Vagina (tissue), 2 donors: ENCODE measurements at regions not wholly inside any gene's neighbourhood (a gene's known extent, or its start where the extent isn't known, plus 50 kb on each side); places are given as distances from the start of the nearest gene placed in this dataset.

Experiments used
- DNase-seq, 2 donors: peaks; one replicate each; pipeline ENCODE4 v3.0.0-alpha.2; 2017; ENCODE audit errors: extremely low spot score in 2 of 2
- H3K27ac ChIP-seq: fragments of 200-600 bp; sonication (generic); one replicate; pipeline ENCODE4 v1.5.1; 2019
- H3K27me3 ChIP-seq: fragments of 200-600 bp; sonication (generic); one replicate; pipeline ENCODE4 v1.5.1; 2019
- H3K36me3 ChIP-seq, 2 donors: fragments of 200-600 bp; sonication (generic); one replicate each; pipeline ENCODE4 v1.5.1; 2017 to 2019
- H3K4me1 ChIP-seq: fragments of 200-600 bp; sonication (generic); one replicate; pipeline ENCODE4 v1.5.1; 2019
- H3K4me3 ChIP-seq, 2 donors: fragments of 200-600 bp; sonication (generic); 1 replicate in 1 of 2; 2 replicates in 1 of 2; pipeline ENCODE4 v1.5.1; 2016 to 2019
- H3K9me3 ChIP-seq: fragments of 200-600 bp; sonication (generic); one replicate; pipeline ENCODE4 v1.5.1; 2019
- CTCF ChIP-seq, 3 experiments: fragments of 450-650 bp in 2 of 3; fragments of 200-600 bp in 1 of 3; sonication (generic) in 1 of 3; IDR thresholded peaks; one replicate each; pipeline ENCODE4 v1.5.1; 2017 to 2019; ENCODE audit warnings: antibody characterized with exemption in 3 of 3, mild to moderate bottlenecking in 2 of 3, moderate library complexity in 2 of 3
- POLR2A ChIP-seq, 2 donors: fragments of 450-650 bp; IDR thresholded peaks; one replicate each; pipeline ENCODE4 v1.6.1; 2017; ENCODE audit warnings: antibody characterized with exemption in 2 of 2, mild to moderate bottlenecking in 2 of 2, moderate library complexity in 2 of 2
- POLR2AphosphoS5 ChIP-seq, 2 donors: sonication (generic); formaldehyde crosslinking; IDR thresholded peaks; one replicate each; pipeline ENCODE4 v1.9.0; 2017; ENCODE audit warnings: antibody characterized with exemption in 2 of 2, mild to moderate bottlenecking in 2 of 2, low read depth in 1 of 2; ENCODE audit not compliant: insufficient read depth in 1 of 2
- intact Hi-C: fragments of 100-400 bp; cut with DNase I; formaldehyde crosslinking; loops from one replicate; pipeline ENCODE4 v1.15.1; 2023

GRCh38 chr4:111028795-111029194, 405.9 kb upstream of the PITX2 start:
- Histone ChIP-seq H3K9me3 (no peaks in the 10 kb centered on the region), H3K27me3 (no peaks in the 10 kb centered on the region), H3K36me3 (no peaks in the 10 kb centered on the region), H3K4me3 (no peak overlapping the region), H3K4me1 (no peaks in the 10 kb centered on the region), H3K27ac (no peak overlapping the region)
- TF ChIP-seq CTCF (IDR thresholded peaks at IDR 0.05), result no peak
- TF ChIP-seq POLR2AphosphoS5 (IDR thresholded peaks at IDR 0.05; ENCODE audit: insufficient read depth in 1 of 2, low read depth in 1 of 2), result no peak
- TF ChIP-seq POLR2A (IDR thresholded peaks at IDR 0.05), result no peak
- DNase-seq, result no peak
- intact Hi-C loops, result no loop called here

- Histone ChIP-seq H3K4me1 (no peaks in the 10 kb centered on the region), H3K27ac (no peak overlapping the region), H3K4me3 (no peak overlapping the region), H3K36me3 (no peaks in the 10 kb centered on the region), H3K9me3 (no peaks in the 10 kb centered on the region), H3K27me3 (no peaks in the 10 kb centered on the region)
- intact Hi-C loops, result no loop called here
- TF ChIP-seq CTCF (IDR thresholded peaks at IDR 0.05), result no peak
- no peak for TF ChIP-seq POLR2A (IDR thresholded peaks at IDR 0.05)
- TF ChIP-seq POLR2AphosphoS5 (IDR thresholded peaks at IDR 0.05; ENCODE audit: insufficient read depth in 1 of 2, low read depth in 1 of 2), result no peak
- no peak for DNase-seq
These were observed 408.2 kb upstream of the PITX2 start for GRCh38 chr4:111031001-111031579.

GRCh38 chr4:111031596-111031995, 408.7 kb upstream of the PITX2 start:
- H3K9me3 ChIP-seq, result no peaks in the 10 kb centered on the region
- no peak overlapping the region for H3K4me3 ChIP-seq
- no peaks in the 10 kb centered on the region for H3K36me3 ChIP-seq
- H3K27me3 ChIP-seq, result no peaks in the 10 kb centered on the region
- no peaks in the 10 kb centered on the region for H3K4me1 ChIP-seq
- no peak overlapping the region for H3K27ac ChIP-seq
- intact Hi-C loops, result no loop called here
- no peak for DNase-seq
- TF ChIP-seq POLR2A (IDR thresholded peaks at IDR 0.05), result no peak
- TF ChIP-seq CTCF (IDR thresholded peaks at IDR 0.05), result no peak
- no peak for TF ChIP-seq POLR2AphosphoS5 (IDR thresholded peaks at IDR 0.05; ENCODE audit: insufficient read depth in 1 of 2, low read depth in 1 of 2)

- TF ChIP-seq POLR2A (IDR thresholded peaks at IDR 0.05) (no peak), POLR2AphosphoS5 (IDR thresholded peaks at IDR 0.05; ENCODE audit: insufficient read depth in 1 of 2, low read depth in 1 of 2) (no peak), CTCF (IDR thresholded peaks at IDR 0.05) (no peak)
- intact Hi-C loops, result no loop called here
- H3K27me3 ChIP-seq, result no peaks in the 10 kb centered on the region
- no peaks in the 10 kb centered on the region for H3K36me3 ChIP-seq
- H3K27ac ChIP-seq, result no peak overlapping the region
- no peaks in the 10 kb centered on the region for H3K9me3 ChIP-seq
- no peak overlapping the region for H3K4me3 ChIP-seq
- no peak for DNase-seq
- no peaks in the 10 kb centered on the region for H3K4me1 ChIP-seq
These were observed 414.9 kb upstream of the PITX2 start for GRCh38 chr4:111037591-111038360.

- no peaks in the 10 kb centered on the region for H3K9me3 ChIP-seq
- H3K4me3 ChIP-seq, result no peak overlapping the region
- H3K27me3 ChIP-seq, result no peaks in the 10 kb centered on the region
- H3K36me3 ChIP-seq, result no peaks in the 10 kb centered on the region
- intact Hi-C loops, result no loop called here
- no peaks in the 10 kb centered on the region for H3K4me1 ChIP-seq
- H3K27ac ChIP-seq, result no peak overlapping the region
- TF ChIP-seq POLR2A (IDR thresholded peaks at IDR 0.05) (no peak), POLR2AphosphoS5 (IDR thresholded peaks at IDR 0.05; ENCODE audit: insufficient read depth in 1 of 2, low read depth in 1 of 2) (no peak), CTCF (IDR thresholded peaks at IDR 0.05) (no peak)
- no peak for DNase-seq
These were observed 418.0 kb upstream of the PITX2 start for GRCh38 chr4:111040904-111041303.
